ENCODE measurements at regions not wholly inside any gene's neighbourhood (a gene's known extent, or its start where the extent isn't known, plus 50 kb on each side); places are given as distances from the start of the nearest gene placed in this dataset.
"Not testable (repeated sequence)": the region's sequence is repeated elsewhere in the genome, so short reads cannot be mapped to it uniquely, and the experiment has no call there.

GRCh38 chr1:157219182-157219581, 81.0 kb upstream of the ETV3 start:
- DNase-seq (ENCODE audit: low read depth) = no peak

GRCh38 chr1:157218671-157219070, 80.5 kb upstream of the ETV3 start:
- no peak for DNase-seq (ENCODE audit: low read depth)

- DNase-seq (ENCODE audit: low read depth) = no peak
Observed at GRCh38 chr1:157217486-157217885, 79.3 kb upstream of the ETV3 start.

- no peak for DNase-seq (ENCODE audit: low read depth)
Observed at GRCh38 chr1:157213836-157214235, 75.6 kb upstream of the ETV3 start.

- no peak for DNase-seq (ENCODE audit: low read depth)
Observed at GRCh38 chr1:157209514-157209913, 71.3 kb upstream of the ETV3 start.

- not testable (repeated sequence) for DNase-seq (ENCODE audit: low read depth)
Observed at GRCh38 chr1:157205982-157206381, 67.8 kb upstream of the ETV3 start.

- DNase-seq (ENCODE audit: low read depth) = no peak
Observed at GRCh38 chr1:157203166-157203565, 65.0 kb upstream of the ETV3 start.

- no peak for DNase-seq (ENCODE audit: low read depth)
Observed at GRCh38 chr1:157202331-157202730, 64.1 kb upstream of the ETV3 start.

- no peak for DNase-seq (ENCODE audit: low read depth)
Observed at GRCh38 chr1:157201767-157202166, 63.6 kb upstream of the ETV3 start.

GRCh38 chr1:157200451-157200850, 62.3 kb upstream of the ETV3 start:
- no peak for DNase-seq (ENCODE audit: low read depth)

- DNase-seq (ENCODE audit: low read depth) = peak; percentile 2
Observed at GRCh38 chr1:157199421-157199755, 61.2 kb upstream of the ETV3 start.

- no peak for DNase-seq (ENCODE audit: low read depth)
Observed at GRCh38 chr1:157198619-157199420, 60.6 kb upstream of the ETV3 start.

- no peak for DNase-seq (ENCODE audit: low read depth)
Observed at GRCh38 chr1:157197906-157198435, 59.8 kb upstream of the ETV3 start.

- DNase-seq (ENCODE audit: low read depth) = peak; percentile 3
Observed at GRCh38 chr1:157196670-157197456, 58.7 kb upstream of the ETV3 start.

- DNase-seq (ENCODE audit: low read depth) = no peak
Observed at GRCh38 chr1:157196245-157196543, 58.0 kb upstream of the ETV3 start.

- DNase-seq (ENCODE audit: low read depth) = no peak
Observed at GRCh38 chr1:157195521-157196244, 57.5 kb upstream of the ETV3 start.

- DNase-seq (ENCODE audit: low read depth) = no peak
Observed at GRCh38 chr1:157194731-157195520, 56.7 kb upstream of the ETV3 start.

- DNase-seq (ENCODE audit: low read depth) = peak; percentile 23
Observed at GRCh38 chr1:157193702-157194391, 55.7 kb upstream of the ETV3 start.

GRCh38 chr1:157193219-157193618, 55.0 kb upstream of the ETV3 start:
- DNase-seq (ENCODE audit: low read depth) = no peak

GRCh38 chr1:157189986-157190982, 52.1 kb upstream of the ETV3 start:
- no peak for DNase-seq (ENCODE audit: low read depth)
